Left renal cortex interstitium (tissue), 4 donors: ENCODE measurements at regions not wholly inside any gene's neighbourhood (a gene's known extent, or its start where the extent isn't known, plus 50 kb on each side); places are given as distances from the start of the nearest gene placed in this dataset.

ENCODE experiments used
- DNase-seq, 4 donors: peaks; one replicate each; pipeline ENCODE4 v3.0.0-alpha.2; 2013; ENCODE audit warnings: low read depth in 4 of 4, low spot score in 2 of 4, missing footprints in 1 of 4

DNA sequence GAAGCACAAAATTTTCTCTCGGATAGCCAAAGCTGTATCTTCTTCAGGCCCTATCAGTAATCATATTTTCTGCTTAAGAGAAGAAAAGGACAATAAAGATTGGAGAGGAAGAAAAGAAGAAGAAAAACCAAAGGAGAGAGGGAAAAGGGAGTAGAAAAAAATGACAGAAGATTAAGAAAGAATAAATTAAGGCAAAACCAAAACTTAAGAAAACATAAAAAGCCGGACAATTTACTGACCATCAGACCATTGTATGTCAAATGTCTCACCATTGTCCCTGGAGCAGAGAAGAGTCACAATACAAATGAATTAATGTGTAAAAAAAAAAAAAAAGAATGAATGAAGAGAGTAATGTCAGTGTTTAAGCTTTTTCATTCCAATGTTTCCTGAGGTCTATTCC lies 1274.8 kb downstream of the FSCB start:
- DNase-seq = no peak

- no peak for DNase-seq
These were observed 1291.6 kb downstream of the FSCB start for GRCh38 chr14:43215524-43215923.

DNA sequence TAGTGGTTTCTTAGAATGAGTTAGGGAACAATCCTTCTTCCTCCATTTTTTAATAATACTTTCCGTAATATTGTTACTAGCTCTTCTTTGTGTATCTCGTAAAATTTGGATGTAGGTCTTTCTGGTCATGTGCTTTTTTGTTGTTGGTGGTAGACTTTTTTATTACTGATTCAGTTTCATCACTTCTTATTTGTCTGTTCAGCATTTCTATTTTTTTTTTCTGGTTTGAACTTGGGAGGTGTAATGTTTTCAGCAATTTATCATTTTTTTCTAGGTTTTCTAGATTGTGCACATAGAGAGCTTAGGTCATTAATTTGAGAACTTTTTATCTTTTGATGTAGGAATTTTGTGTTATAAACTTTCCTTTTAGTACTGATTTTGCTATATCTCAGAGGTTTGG lies 1299.9 kb downstream of the FSCB start:
- DNase-seq = no peak

- no peak for DNase-seq
These were observed 1302.3 kb downstream of the FSCB start for GRCh38 chr14:43204816-43205215.

GRCh38 chr14:43200519-43200918 lies 1306.6 kb downstream of the FSCB start:
- DNase-seq = no peak

- DNase-seq = no peak
These were observed 1308.6 kb downstream of the FSCB start for GRCh38 chr14:43198465-43198864.

- DNase-seq = no peak
These were observed 1322.5 kb downstream of the FSCB start for GRCh38 chr14:43184540-43184939.

- DNase-seq = no peak
These were observed 1323.2 kb downstream of the FSCB start for GRCh38 chr14:43183916-43184315.

GRCh38 chr14:43175896-43176295 lies 1331.2 kb downstream of the FSCB start:
- DNase-seq = peak in 1 of 4 donors; percentile 10

- DNase-seq = no peak
These were observed 1334.1 kb downstream of the FSCB start for GRCh38 chr14:43172899-43173548.

DNA sequence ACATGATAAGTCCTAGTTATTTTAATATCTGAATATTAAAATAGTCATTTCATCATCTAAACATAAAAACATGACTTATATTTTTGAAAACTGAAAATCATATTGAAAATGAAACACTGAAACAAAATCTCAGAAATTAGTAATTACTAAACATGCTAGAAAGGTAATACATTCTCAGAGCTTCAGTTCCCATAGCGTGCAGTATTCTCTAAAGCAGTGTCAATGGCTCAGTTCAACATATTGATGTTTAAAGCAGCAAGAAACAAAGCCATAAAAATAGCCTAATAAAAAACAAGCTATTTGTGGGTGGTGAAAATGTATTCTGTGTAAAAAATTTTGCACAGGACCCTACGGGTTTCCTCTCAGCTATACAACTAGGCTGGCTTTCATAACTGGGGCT lies 1337.4 kb downstream of the FSCB start:
- no peak for DNase-seq

DNA sequence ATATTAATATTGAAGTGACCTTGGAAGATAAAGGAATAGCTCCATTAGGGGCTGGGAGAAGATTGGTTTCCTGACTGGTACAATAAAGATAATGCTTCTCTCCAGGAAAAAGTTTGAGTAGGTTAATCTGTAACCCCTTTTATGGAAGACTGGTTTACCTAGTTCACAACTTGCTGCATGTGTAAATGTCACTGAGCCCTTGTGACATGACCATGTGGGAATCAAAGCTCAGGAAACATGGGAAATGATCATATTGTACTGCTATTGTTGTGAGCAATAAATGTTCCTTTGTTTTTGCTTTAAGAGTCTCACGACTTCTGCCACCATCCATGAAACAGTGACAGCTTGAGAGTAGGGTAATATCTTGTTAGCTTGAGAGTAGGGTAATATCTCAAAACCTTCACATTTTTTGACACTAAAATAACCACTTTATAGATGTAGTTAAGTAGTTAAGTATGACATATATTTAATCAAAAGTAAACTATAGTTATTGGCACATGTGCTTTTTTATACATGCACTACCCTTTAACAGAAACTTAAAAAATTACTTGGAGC lies 1338.6 kb downstream of the FSCB start:
- peak in 1 of 4 donors; percentile 4 for DNase-seq

- DNase-seq = no peak
These were observed 1340.9 kb downstream of the FSCB start for GRCh38 chr14:43166163-43166562.

GRCh38 chr14:43165651-43166050 lies 1341.4 kb downstream of the FSCB start:
- DNase-seq = no peak

- DNase-seq = no peak
These were observed 1345.6 kb downstream of the FSCB start for GRCh38 chr14:43161477-43161876.

DNA sequence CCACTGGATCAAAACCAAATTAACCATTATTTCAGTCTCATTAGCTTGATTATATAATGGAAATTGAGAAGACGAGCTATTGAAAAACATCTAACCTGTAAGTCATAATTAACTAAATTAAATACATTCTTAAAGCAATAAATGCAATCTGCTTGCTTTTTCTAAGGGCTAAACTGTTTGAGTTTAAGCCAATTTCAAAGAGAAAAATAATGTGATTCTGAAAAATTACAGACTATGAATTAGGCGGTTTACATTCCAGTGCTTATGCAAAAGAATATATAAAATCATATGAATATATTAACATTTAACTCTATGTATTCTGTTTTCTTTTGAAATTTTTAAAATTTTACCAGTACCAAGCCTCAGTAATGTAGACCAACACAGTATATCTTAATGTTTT lies 1349.4 kb downstream of the FSCB start:
- DNase-seq = no peak

DNA sequence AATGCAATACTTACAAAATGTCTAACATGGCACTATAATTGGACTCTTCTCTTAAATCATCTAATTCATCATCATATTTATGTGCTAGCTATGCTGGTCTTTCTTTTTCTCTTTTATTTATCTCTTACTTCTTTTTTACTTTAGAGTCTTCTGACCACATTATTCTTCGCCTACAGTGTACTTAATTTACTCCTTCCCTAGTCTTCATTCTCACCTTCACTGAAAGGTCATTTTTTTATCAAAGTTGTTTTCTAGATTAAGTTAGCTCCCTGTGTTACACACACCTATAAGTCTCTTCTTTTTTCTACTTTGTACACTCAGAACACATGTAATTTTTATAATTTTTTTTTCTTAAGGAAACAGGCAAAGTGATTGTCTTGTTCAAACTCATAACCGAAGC lies 1351.2 kb downstream of the FSCB start:
- DNase-seq = no peak

- DNase-seq = no peak
These were observed 1351.8 kb downstream of the FSCB start for GRCh38 chr14:43155258-43155657.

DNA sequence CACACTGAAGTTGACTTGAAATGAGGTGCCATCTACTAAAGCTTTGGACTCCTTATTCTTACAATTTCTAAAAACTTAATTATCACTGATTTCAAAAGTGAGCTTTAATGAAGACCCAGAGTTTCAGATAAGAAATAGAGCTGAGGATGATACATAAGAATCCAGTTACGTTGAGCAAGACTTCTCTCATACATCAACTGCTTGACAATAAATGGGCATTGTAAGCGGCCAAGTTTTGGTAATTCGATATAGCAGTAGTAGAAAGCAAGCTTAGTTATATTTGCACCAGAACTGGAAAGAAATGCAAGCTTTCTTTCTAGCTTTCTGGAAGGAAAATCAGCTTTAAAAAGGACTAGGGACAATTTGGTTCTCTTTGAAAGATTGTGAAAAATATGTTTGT lies 1359.6 kb downstream of the FSCB start:
- DNase-seq = no peak

GRCh38 chr14:43145361-43145760 lies 1361.7 kb downstream of the FSCB start:
- no peak for DNase-seq

DNA sequence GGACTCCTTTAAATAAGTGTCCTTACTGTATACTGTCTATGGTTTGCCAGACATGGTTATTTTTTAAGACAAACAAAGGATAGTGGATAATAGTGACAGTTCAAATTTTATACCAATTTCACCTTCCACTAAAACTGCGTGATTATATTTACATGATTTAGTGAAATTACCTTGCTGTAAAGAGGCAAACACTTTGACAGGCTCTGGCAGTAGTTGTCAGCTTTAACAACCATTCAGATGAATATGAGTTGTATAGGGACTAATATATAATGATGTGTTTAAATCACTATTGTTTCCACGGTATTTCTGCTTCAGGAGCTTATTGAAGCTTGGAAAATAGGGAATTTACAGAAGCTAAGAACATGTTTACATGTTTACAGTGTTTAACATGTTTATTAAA lies 1364.0 kb downstream of the FSCB start:
- DNase-seq = no peak

- DNase-seq = no peak
These were observed 1365.4 kb downstream of the FSCB start for GRCh38 chr14:43141636-43142191.

GRCh38 chr14:43140453-43140852 lies 1366.6 kb downstream of the FSCB start:
- no peak for DNase-seq
